ENCODE measurements at regions not wholly inside any gene's neighbourhood (a gene's known extent, or its start where the extent isn't known, plus 50 kb on each side); places are given as distances from the start of the nearest gene placed in this dataset.

- TF ChIP-seq, protein P1, sequence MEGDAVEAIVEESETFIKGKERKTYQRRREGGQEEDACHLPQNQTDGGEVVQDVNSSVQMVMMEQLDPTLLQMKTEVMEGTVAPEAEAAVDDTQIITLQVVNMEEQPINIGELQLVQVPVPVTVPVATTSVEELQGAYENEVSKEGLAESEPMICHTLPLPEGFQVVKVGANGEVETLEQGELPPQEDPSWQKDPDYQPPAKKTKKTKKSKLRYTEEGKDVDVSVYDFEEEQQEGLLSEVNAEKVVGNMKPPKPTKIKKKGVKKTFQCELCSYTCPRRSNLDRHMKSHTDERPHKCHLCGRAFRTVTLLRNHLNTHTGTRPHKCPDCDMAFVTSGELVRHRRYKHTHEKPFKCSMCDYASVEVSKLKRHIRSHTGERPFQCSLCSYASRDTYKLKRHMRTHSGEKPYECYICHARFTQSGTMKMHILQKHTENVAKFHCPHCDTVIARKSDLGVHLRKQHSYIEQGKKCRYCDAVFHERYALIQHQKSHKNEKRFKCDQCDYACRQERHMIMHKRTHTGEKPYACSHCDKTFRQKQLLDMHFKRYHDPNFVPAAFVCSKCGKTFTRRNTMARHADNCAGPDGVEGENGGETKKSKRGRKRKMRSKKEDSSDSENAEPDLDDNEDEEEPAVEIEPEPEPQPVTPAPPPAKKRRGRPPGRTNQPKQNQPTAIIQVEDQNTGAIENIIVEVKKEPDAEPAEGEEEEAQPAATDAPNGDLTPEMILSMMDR (IDR thresholded peaks at IDR 0.05; ENCODE audit: extremely low read depth in 1 of 2, insufficient read depth in 1 of 2, low read depth in 1 of 2, low read length in 2 of 2) = no peak
- TF ChIP-seq MYC (IDR thresholded peaks at IDR 0.05; ENCODE audit: low read depth, low read length) (no peak), EZH2 (IDR thresholded peaks at IDR 0.05; ENCODE audit: borderline replicate concordance, low read depth, low read length, severe bottlenecking) (no peak), POLR2A (IDR thresholded peaks at IDR 0.05; ENCODE audit: low read depth, low read length) (no peak), POLR2AphosphoS5 (IDR thresholded peaks at IDR 0.05; ENCODE audit: insufficient read depth, low read depth, low read length) (no peak)
These were observed 132.3 kb upstream of the CRY1 start for GRCh38 chr12:107225635-107226034.
